ENCODE measurements at regions not wholly inside any gene's neighbourhood (a gene's known extent, or its start where the extent isn't known, plus 50 kb on each side); places are given as distances from the start of the nearest gene placed in this dataset.

DNA sequence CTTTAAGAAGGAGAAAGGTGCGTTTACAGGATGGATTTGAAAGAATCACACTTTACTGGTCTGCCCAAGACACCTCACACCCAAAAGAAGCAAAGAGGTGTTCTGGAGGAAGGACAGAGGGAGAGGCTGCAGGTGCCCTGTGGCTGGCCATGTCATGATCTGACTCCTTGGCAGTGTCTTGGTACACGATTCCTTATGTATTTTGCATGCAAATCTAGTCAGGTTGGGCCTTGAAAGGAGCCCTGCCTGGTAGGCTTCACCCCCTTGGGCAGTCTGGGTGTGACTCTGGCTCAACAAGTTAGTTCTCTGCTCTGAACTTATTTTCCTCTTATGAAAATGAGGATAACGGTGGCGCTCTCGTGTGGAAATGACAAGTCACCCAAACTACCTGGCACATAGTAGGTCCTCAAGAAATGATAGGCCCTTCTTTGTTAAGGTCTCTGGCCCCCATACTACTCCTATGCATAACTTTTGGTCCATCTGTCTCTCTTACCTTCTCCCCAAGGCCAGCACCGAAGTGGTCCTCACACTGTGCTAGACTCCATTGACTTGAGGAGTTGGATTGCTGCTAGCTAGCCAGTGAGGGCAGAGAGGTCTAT lies 212.5 kb downstream of the SEMA6A start:
- Histone ChIP-seq H3K4me1 (peaks cover 46% of the 10 kb centered on the region), H3K27ac (replicated peaks) (peak overlapping the region; percentile 79), H3K4me3 (peak overlapping the region; percentile 59), H3K27me3 (ENCODE audit: low read depth) (no peaks in the 10 kb centered on the region), H3K9me3 (replicated peaks) (no peaks in the 10 kb centered on the region), H3K36me3 (no peaks in the 10 kb centered on the region)
- no peak for DNase-seq
- TF ChIP-seq CTCF (IDR thresholded peaks at IDR 0.05; ENCODE audit: borderline replicate concordance), result no peak
- intact Hi-C loops (cut with micrococcal nuclease), result no loop called here

GRCh38 chr5:116361171-116361967 lies 213.3 kb downstream of the SEMA6A start:
- intact Hi-C loops (cut with micrococcal nuclease), result no loop called here
- Histone ChIP-seq H3K27me3 (ENCODE audit: low read depth) (no peaks in the 10 kb centered on the region), H3K4me3 (peak overlapping the region; percentile 59), H3K36me3 (no peaks in the 10 kb centered on the region), H3K27ac (replicated peaks) (peak overlapping the region; percentile 79), H3K9me3 (replicated peaks) (no peaks in the 10 kb centered on the region), H3K4me1 (peaks cover 46% of the 10 kb centered on the region)
- peak; percentile 62 for DNase-seq
- peak; percentile 60 for TF ChIP-seq CTCF (IDR thresholded peaks at IDR 0.05; ENCODE audit: borderline replicate concordance)

DNA sequence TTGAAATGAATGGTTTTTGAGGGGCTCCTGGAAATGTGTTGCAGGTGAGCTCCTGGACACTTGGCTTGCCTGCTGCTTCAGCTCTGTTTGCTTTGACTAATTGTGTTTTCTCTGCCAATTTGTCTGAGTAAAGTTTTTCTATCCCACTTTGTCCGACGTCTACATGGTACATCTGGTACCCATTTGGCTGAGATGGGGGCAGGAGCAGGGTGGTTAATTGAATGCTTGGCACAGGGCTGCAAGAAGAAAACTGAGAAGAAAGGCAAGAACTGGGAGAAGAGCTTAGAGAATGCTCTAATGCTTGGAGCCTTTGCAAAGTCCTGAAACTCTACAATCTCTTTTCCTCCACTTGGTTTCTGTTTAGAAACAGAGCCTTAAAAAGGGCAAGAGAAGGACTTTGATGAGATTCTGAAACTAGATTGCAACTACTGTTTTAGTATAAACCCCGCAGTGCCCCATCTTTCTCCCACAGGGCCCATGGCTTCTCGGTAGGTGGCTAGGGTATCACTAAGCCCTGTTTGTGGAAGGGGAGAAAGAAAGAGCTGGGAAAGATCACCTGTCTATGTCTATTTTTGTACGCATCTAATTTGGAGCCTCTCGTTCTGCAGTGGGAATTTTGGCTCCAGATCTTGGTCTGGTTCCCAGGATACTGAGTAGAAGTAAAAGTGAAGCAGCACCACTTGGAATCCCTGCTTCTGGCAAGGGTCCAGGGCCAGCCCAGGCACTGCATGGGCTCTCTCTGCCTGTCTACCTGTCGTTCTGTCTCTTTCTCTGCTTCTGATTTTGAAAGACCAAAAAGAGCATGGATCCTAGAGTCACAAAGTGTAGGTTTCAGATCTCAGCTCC lies 214.4 kb downstream of the SEMA6A start:
- H3K4me3 ChIP-seq, result peak overlapping the region; percentile 59
- intact Hi-C loops (cut with micrococcal nuclease), result no loop called here
- DNase-seq, result peak; percentile 77

GRCh38 chr5:116359592-116359991 lies 215.0 kb downstream of the SEMA6A start:
- Histone ChIP-seq H3K36me3 (no peaks in the 10 kb centered on the region), H3K9me3 (replicated peaks) (peaks cover 10% of the 10 kb centered on the region), H3K27me3 (ENCODE audit: low read depth) (no peaks in the 10 kb centered on the region), H3K4me1 (peaks cover 46% of the 10 kb centered on the region), H3K4me3 (no peak overlapping the region), H3K27ac (replicated peaks) (peak overlapping the region; percentile 79)
- DNase-seq, result no peak
- intact Hi-C loops (cut with micrococcal nuclease), result no loop called here
- TF ChIP-seq CTCF (IDR thresholded peaks at IDR 0.05; ENCODE audit: borderline replicate concordance), result no peak

More for the DNA sequence above, 214.4 kb downstream of the SEMA6A start:
- TF ChIP-seq CTCF (IDR thresholded peaks at IDR 0.05; ENCODE audit: borderline replicate concordance), result no peak
- Histone ChIP-seq H3K27me3 (ENCODE audit: low read depth) (no peaks in the 10 kb centered on the region), H3K9me3 (replicated peaks) (peaks cover 3% of the 10 kb centered on the region), H3K4me1 (peaks cover 46% of the 10 kb centered on the region), H3K36me3 (no peaks in the 10 kb centered on the region), H3K27ac (replicated peaks) (peak overlapping the region; percentile 79)

GRCh38 chr5:116358911-116359418 lies 215.7 kb downstream of the SEMA6A start:
- Histone ChIP-seq H3K36me3 (no peaks in the 10 kb centered on the region), H3K4me1 (peaks cover 46% of the 10 kb centered on the region), H3K27ac (replicated peaks) (peak overlapping the region; percentile 79), H3K9me3 (replicated peaks) (peaks cover 14% of the 10 kb centered on the region), H3K27me3 (ENCODE audit: low read depth) (no peaks in the 10 kb centered on the region), H3K4me3 (no peak overlapping the region)
- no peak for DNase-seq
- no peak for TF ChIP-seq CTCF (IDR thresholded peaks at IDR 0.05; ENCODE audit: borderline replicate concordance)
- intact Hi-C loops (cut with micrococcal nuclease), result no loop called here

Data from left ventricle myocardium inferior (tissue), 1 donor.